ENCODE measurements at regions not wholly inside any gene's neighbourhood (a gene's known extent, or its start where the extent isn't known, plus 50 kb on each side); places are given as distances from the start of the nearest gene placed in this dataset.

DNA sequence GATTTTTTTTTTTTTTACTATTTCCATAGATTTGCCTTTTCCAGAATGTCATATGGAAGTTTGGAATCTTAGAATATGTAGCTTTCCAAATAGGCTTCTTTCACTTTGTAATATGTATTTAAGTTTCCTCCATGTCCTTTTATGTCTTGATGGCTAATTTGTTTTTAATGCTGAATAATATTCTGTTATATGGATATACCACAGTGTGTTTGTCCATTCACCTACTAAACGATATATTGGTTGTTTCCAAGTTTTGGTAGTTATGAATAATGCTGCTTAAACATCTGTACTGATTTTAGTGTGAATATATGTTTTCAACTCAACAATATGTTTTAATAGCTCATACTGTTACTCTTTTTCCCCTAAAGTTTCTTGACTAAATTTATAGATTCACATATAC lies 669.8 kb upstream of the PCDH15 start:
- TF ChIP-seq POLR2A (IDR thresholded peaks at IDR 0.05; ENCODE audit: low read depth, low read length) (no peak), TAF1 (IDR thresholded peaks at IDR 0.05; ENCODE audit: low read depth, low read length) (no peak)
